ENCODE measurements at regions not wholly inside any gene's neighbourhood (a gene's known extent, or its start where the extent isn't known, plus 50 kb on each side); places are given as distances from the start of the nearest gene placed in this dataset.

DNA sequence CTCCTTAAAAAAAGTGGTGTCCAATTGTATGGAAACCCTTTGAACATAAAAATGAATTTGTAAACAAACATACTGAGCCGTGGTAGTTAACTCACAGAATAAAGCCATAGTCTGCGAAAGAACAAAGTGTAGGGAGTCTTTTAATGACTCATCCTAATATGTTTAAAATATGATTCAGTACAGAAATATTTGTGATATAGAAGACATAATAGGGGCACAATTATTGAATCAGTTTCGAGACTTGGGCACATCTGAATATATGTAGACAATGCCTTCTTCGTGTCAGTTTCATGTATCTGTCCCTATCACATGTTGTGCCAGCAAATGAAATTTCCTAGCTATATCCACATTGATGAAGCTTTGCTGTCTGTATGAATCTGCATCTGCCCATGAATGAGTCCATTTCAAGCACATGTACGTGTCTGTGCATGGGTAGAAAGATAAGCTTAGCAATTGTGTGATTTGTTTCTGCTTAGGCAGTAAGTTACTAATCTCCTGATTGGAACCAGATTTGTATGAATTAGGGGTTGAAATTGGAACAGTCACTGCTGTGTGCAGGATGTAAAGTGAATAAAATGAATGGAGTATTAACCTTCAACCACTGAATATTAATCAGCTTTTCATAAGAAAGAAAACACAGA, 112.5 kb upstream of the SOX9 start:
- Histone ChIP-seq H3K27ac (ENCODE audit: low read depth, low read length) (no peak overlapping the region), H3K27me3 (ENCODE audit: control insufficient read depth, insufficient read depth, low read length) (no peaks in the 10 kb centered on the region), H3K9me3 (ENCODE audit: control insufficient read depth, insufficient read depth, low read length) (no peaks in the 10 kb centered on the region), H3K4me3 (ENCODE audit: low read depth, low read length) (no peak overlapping the region)
- POLR2A ChIA-PET = no interaction called here
- no peak for DNase-seq (ENCODE audit: low read depth, low spot score)
- TF ChIP-seq, protein P1, sequence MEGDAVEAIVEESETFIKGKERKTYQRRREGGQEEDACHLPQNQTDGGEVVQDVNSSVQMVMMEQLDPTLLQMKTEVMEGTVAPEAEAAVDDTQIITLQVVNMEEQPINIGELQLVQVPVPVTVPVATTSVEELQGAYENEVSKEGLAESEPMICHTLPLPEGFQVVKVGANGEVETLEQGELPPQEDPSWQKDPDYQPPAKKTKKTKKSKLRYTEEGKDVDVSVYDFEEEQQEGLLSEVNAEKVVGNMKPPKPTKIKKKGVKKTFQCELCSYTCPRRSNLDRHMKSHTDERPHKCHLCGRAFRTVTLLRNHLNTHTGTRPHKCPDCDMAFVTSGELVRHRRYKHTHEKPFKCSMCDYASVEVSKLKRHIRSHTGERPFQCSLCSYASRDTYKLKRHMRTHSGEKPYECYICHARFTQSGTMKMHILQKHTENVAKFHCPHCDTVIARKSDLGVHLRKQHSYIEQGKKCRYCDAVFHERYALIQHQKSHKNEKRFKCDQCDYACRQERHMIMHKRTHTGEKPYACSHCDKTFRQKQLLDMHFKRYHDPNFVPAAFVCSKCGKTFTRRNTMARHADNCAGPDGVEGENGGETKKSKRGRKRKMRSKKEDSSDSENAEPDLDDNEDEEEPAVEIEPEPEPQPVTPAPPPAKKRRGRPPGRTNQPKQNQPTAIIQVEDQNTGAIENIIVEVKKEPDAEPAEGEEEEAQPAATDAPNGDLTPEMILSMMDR (IDR thresholded peaks at IDR 0.05; ENCODE audit: low read depth, low read length) = no peak
- CTCF ChIA-PET = no interaction called here

DNA sequence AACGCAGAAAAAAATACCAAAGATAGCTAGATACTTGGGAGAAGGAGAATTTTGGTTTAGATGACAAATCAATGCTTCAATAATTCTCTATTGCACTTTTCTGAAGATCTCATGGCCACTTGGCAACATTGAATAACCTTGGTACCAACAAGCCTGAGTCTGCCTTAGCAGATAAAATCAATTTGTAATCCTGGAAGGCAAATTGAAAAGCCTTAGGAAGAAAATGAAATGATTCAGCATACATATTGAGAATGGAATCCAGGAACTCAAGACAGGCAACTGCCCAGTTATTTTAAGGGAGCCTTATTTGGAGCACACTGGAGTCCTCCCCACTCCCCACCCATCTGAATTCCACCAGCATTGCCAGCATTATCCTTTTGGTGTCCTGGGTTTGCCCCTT, 109.3 kb upstream of the SOX9 start:
- TF ChIP-seq, protein P1 (IDR thresholded peaks at IDR 0.05; ENCODE audit: low read depth, low read length) = no peak
- Histone ChIP-seq H3K4me3 (ENCODE audit: low read depth, low read length) (no peak overlapping the region), H3K9me3 (ENCODE audit: control insufficient read depth, insufficient read depth, low read length) (no peaks in the 10 kb centered on the region), H3K27me3 (ENCODE audit: control insufficient read depth, insufficient read depth, low read length) (peaks cover 3% of the 10 kb centered on the region), H3K27ac (ENCODE audit: low read depth, low read length) (no peak overlapping the region)
- DNase-seq (ENCODE audit: low read depth, low spot score) = no peak
- CTCF ChIA-PET = no interaction called here
- POLR2A ChIA-PET = no interaction called here

DNA sequence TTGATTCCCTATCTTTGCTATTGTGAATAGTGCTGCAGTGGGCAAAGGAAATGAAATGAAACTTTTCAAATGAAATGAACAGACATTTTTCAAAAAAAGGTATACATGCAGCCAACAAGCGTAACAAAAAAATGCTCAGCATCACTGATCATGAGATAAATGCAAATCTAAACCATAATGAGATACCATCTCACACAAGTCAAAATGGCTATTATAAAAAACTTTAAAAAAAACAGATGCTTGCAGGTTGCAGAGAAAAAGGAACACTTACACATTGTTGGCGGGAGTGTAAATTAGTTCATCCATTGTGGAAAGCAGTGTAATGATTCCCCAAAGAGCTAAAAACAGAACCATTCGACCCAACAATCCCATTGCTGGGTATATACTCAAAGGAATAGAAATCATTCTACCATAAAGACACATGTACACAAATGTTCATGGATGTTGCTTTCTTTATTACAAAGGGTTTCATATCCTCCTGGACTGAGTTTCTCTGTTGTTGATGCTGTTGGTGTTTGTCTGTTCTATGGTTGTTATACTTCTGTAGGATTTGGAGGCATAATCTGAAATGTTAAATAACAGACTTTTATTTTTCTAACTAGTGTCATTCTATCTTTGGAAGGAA, 99.3 kb upstream of the SOX9 start:
- H3K4me3 ChIP-seq (ENCODE audit: low read depth, low read length) = no peak overlapping the region
- H3K9me3 ChIP-seq (ENCODE audit: control insufficient read depth, insufficient read depth, low read length) = no peaks in the 10 kb centered on the region
- ChIA-PET CTCF (interaction anchor here (1.0 kb wide), 1 partner anchor 1254 kb away, joined by 4 read pairs; no protein-coding TSS in a partner anchor), POLR2A (no interaction called here)
- TF ChIP-seq, protein P1 (IDR thresholded peaks at IDR 0.05; ENCODE audit: low read depth, low read length) = no peak
- no peak for DNase-seq (ENCODE audit: low read depth, low spot score)
- no peak overlapping the region for H3K27ac ChIP-seq (ENCODE audit: low read depth, low read length)
- H3K27me3 ChIP-seq (ENCODE audit: control insufficient read depth, insufficient read depth, low read length) = peaks cover 2% of the 10 kb centered on the region

DNA sequence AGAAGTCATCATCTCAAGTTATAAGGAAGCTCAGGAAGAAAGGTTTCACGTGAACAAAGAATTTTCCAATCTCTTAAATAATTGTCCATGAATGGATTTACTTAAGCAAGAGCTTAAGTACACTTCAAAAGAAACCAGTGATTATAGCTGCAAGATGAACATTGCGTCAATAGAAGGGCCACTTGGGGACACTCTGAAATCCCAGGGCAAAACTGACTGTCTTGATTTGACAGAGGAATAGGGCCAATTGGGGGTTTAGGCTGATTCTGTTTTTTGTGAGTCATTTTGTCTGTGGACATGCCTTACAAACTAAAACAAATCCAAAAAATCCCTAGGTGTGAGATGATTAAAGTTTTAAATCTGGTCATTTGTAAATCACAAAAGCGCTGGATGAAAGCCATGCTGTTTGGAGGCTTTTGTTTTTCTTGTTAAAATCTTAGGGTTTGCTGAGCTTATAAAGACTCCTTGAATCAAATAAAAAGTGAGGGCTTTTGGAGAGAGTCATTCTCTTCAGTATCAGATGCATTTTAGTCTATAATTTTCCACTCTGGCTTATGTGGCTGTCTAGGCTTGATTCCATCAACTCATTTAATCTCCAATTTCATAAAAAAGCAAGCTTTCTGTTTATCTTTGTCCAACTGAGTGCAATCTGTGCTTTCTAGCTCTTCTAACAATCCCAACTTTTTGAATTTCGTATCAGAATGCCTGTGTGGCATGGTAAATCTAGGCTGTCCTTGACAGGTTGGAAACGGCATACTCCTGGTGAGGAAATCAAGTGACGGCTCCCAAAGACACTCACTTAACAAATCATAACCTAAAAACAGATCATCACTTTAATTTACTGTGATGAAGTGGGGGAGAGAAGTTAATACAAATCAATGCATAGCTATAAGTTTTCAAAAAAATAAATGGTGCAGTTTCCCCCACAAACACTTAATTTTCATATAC, 98.2 kb upstream of the SOX9 start:
- TF ChIP-seq, protein P1 (IDR thresholded peaks at IDR 0.05; ENCODE audit: low read depth, low read length) = no peak
- Histone ChIP-seq H3K27ac (ENCODE audit: low read depth, low read length) (no peak overlapping the region), H3K4me3 (ENCODE audit: low read depth, low read length) (no peak overlapping the region), H3K27me3 (ENCODE audit: control insufficient read depth, insufficient read depth, low read length) (no peaks in the 10 kb centered on the region), H3K9me3 (ENCODE audit: control insufficient read depth, insufficient read depth, low read length) (no peaks in the 10 kb centered on the region)
- ChIA-PET CTCF (interaction anchor here (0.7 to 1.0 kb wide), 3 partner anchors 7 to 1255 kb away, joined by 3 to 4 read pairs (median 4); no protein-coding TSS in a partner anchor), POLR2A (no interaction called here)
- DNase-seq (ENCODE audit: low read depth, low spot score) = no peak

All from AG04450 (cell line).